Muscle layer of duodenum (tissue), 2 donors: ENCODE measurements at regions not wholly inside any gene's neighbourhood (a gene's known extent, or its start where the extent isn't known, plus 50 kb on each side); places are given as distances from the start of the nearest gene placed in this dataset.
"Not testable (repeated sequence)": the region's sequence is repeated elsewhere in the genome, so short reads cannot be mapped to it uniquely, and the experiment has no call there.

ENCODE experiments used
- H3K27ac ChIP-seq: one replicate; pipeline ENCODE4 v1.7.0; 2013; ENCODE audit warnings: mild to moderate bottlenecking, low read length
- H3K27me3 ChIP-seq: one replicate; pipeline ENCODE4 v1.7.0; 2013; ENCODE audit warnings: low read depth, mild to moderate bottlenecking, control low read depth, low read length
- H3K36me3 ChIP-seq, 2 donors: one replicate each; pipeline ENCODE4 v1.7.0; 2013; ENCODE audit warnings: low read length in 2 of 2, control low read depth in 1 of 2, mild to moderate bottlenecking in 1 of 2; ENCODE audit not compliant: insufficient read depth in 2 of 2, control insufficient read depth in 1 of 2
- H3K4me1 ChIP-seq, 2 donors: one replicate each; pipeline ENCODE4 v1.7.0; 2013; ENCODE audit warnings: low read length in 2 of 2, mild to moderate bottlenecking in 2 of 2, control low read depth in 1 of 2, moderate library complexity in 1 of 2; ENCODE audit not compliant: insufficient read depth in 2 of 2, control insufficient read depth in 1 of 2
- H3K4me3 ChIP-seq, 2 donors: one replicate each; pipeline ENCODE4 v1.7.0; 2013; ENCODE audit warnings: low read length in 2 of 2, low read depth in 1 of 2, mild to moderate bottlenecking in 1 of 2
- H3K9me3 ChIP-seq, 2 donors: one replicate each; pipeline ENCODE4 v1.7.0; 2013; ENCODE audit warnings: low read length in 2 of 2, control low read depth in 1 of 2, mild to moderate bottlenecking in 1 of 2; ENCODE audit not compliant: control insufficient read depth in 1 of 2
- donor health status: healthy.

GRCh38 chr11:22920939-22921565, 60.8 kb upstream of the CCDC179 start:
- H3K4me1 ChIP-seq = no peaks in the 10 kb centered on the region
- no peak overlapping the region for H3K4me3 ChIP-seq
- H3K27me3 ChIP-seq = no peaks in the 10 kb centered on the region
- H3K36me3 ChIP-seq = no peaks in the 10 kb centered on the region
- H3K9me3 ChIP-seq = no peaks in the 10 kb centered on the region
- no peak overlapping the region for H3K27ac ChIP-seq

- Histone ChIP-seq H3K4me1 (no peaks in the 10 kb centered on the region), H3K27ac (no peak overlapping the region), H3K36me3 (no peaks in the 10 kb centered on the region), H3K27me3 (no peaks in the 10 kb centered on the region), H3K4me3 (no peak overlapping the region), H3K9me3 (no peaks in the 10 kb centered on the region)
Observed at GRCh38 chr11:22922672-22923071, 62.4 kb upstream of the CCDC179 start.

GRCh38 chr11:22923561-22923960, 63.3 kb upstream of the CCDC179 start:
- no peaks in the 10 kb centered on the region for H3K36me3 ChIP-seq
- H3K4me1 ChIP-seq = no peaks in the 10 kb centered on the region
- H3K27me3 ChIP-seq = no peaks in the 10 kb centered on the region
- H3K9me3 ChIP-seq = no peaks in the 10 kb centered on the region
- H3K27ac ChIP-seq = no peak overlapping the region
- H3K4me3 ChIP-seq = no peak overlapping the region

GRCh38 chr11:22926341-22926740, 66.1 kb upstream of the CCDC179 start:
- H3K4me1 ChIP-seq = no peaks in the 10 kb centered on the region

GRCh38 chr11:22927793-22928192, 67.5 kb upstream of the CCDC179 start:
- Histone ChIP-seq H3K27ac (no peak overlapping the region), H3K36me3 (no peaks in the 10 kb centered on the region), H3K4me1 (no peaks in the 10 kb centered on the region), H3K27me3 (no peaks in the 10 kb centered on the region), H3K9me3 (no peaks in the 10 kb centered on the region), H3K4me3 (no peak overlapping the region)

More at GRCh38 chr11:22926341-22926740, 66.1 kb upstream of the CCDC179 start:
- Histone ChIP-seq H3K9me3 (no peaks in the 10 kb centered on the region), H3K4me3 (no peak overlapping the region), H3K27ac (no peak overlapping the region), H3K27me3 (no peaks in the 10 kb centered on the region), H3K36me3 (no peaks in the 10 kb centered on the region)

GRCh38 chr11:22928207-22928917, 68.1 kb upstream of the CCDC179 start:
- Histone ChIP-seq H3K27ac (no peak overlapping the region), H3K4me3 (no peak overlapping the region), H3K27me3 (no peaks in the 10 kb centered on the region), H3K4me1 (no peaks in the 10 kb centered on the region), H3K9me3 (no peaks in the 10 kb centered on the region), H3K36me3 (no peaks in the 10 kb centered on the region)

- no peaks in the 10 kb centered on the region for H3K36me3 ChIP-seq
- no peaks in the 10 kb centered on the region for H3K9me3 ChIP-seq
- no peaks in the 10 kb centered on the region for H3K27me3 ChIP-seq
- no peaks in the 10 kb centered on the region for H3K4me1 ChIP-seq
- no peak overlapping the region for H3K4me3 ChIP-seq
- no peak overlapping the region for H3K27ac ChIP-seq
Observed at GRCh38 chr11:22930816-22931594, 70.7 kb upstream of the CCDC179 start.

- H3K4me3 ChIP-seq = no peak overlapping the region
- no peaks in the 10 kb centered on the region for H3K4me1 ChIP-seq
- H3K27me3 ChIP-seq = no peaks in the 10 kb centered on the region
- peaks cover 0 to 4% of the 10 kb centered on the region in 2 donors for H3K9me3 ChIP-seq
- no peak overlapping the region for H3K27ac ChIP-seq
- no peaks in the 10 kb centered on the region for H3K36me3 ChIP-seq
Observed at GRCh38 chr11:22938691-22939090, 78.4 kb upstream of the CCDC179 start.

- H3K4me3 ChIP-seq, H3K36me3 ChIP-seq, H3K27me3 ChIP-seq, H3K4me1 ChIP-seq, H3K27ac ChIP-seq, H3K9me3 ChIP-seq: not testable (repeated sequence)
Observed at GRCh38 chr11:22941544-22941943, 81.3 kb upstream of the CCDC179 start.

GRCh38 chr11:22957786-22958185, 97.5 kb upstream of the CCDC179 start:
- Histone ChIP-seq H3K9me3 (no peaks in the 10 kb centered on the region), H3K27me3 (no peaks in the 10 kb centered on the region), H3K4me3 (no peak overlapping the region), H3K4me1 (no peaks in the 10 kb centered on the region), H3K36me3 (no peaks in the 10 kb centered on the region), H3K27ac (no peak overlapping the region)

- no peak overlapping the region for H3K27ac ChIP-seq
- peaks cover 0 to 2% of the 10 kb centered on the region in 2 donors for H3K9me3 ChIP-seq
- no peak overlapping the region for H3K4me3 ChIP-seq
- no peaks in the 10 kb centered on the region for H3K36me3 ChIP-seq
- no peaks in the 10 kb centered on the region for H3K4me1 ChIP-seq
- H3K27me3 ChIP-seq = no peaks in the 10 kb centered on the region
Observed at GRCh38 chr11:22974251-22974650, 114.0 kb upstream of the CCDC179 start.
